Gastrocnemius medialis (tissue), 4 donors: ENCODE measurements at regions not wholly inside any gene's neighbourhood (a gene's known extent, or its start where the extent isn't known, plus 50 kb on each side); places are given as distances from the start of the nearest gene placed in this dataset.

Experiments used
- ATAC-seq, 2 donors: fragments of 150-250 bp; one replicate each; pipeline ENCODE4 v1.9.1; 2016
- DNase-seq, 2 donors: peaks; one replicate each; pipeline ENCODE4 v3.0.0-alpha.2; 2019
- H3K27ac ChIP-seq, 4 donors: fragments of 200-600 bp; sonication (generic); 1 replicate in 1 of 4; 2 replicates in 3 of 4; pipeline ENCODE4 v1.5.1; 2016 to 2018; ENCODE audit warnings: mild to moderate bottlenecking in 2 of 4, moderate library complexity in 1 of 4
- H3K27me3 ChIP-seq, 3 donors: fragments of 200-600 bp; sonication (generic) in 2 of 3; 1 replicate in 1 of 3; 2 replicates in 2 of 3; pipeline versions ENCODE4 v1.5.1 to v1.6.0; 2016 to 2019; ENCODE audit warnings: mild to moderate bottlenecking in 1 of 3, moderate library complexity in 1 of 3
- H3K36me3 ChIP-seq, 2 donors: fragments of 200-600 bp; sonication (generic) in 1 of 2; one replicate each; pipeline ENCODE4 v1.5.1; 2017 to 2018
- H3K4me1 ChIP-seq, 2 donors: fragments of 200-600 bp; sonication (generic) in 1 of 2; one replicate each; pipeline ENCODE4 v1.5.1; 2016 to 2017; ENCODE audit warnings: mild to moderate bottlenecking in 2 of 2
- H3K4me3 ChIP-seq, 4 donors: fragments of 200-600 bp; sonication (generic) in 3 of 4; 1 replicate in 1 of 4; 2 replicates in 3 of 4; pipeline ENCODE4 v1.5.1; 2016 to 2019; ENCODE audit warnings: mild to moderate bottlenecking in 2 of 4
- H3K9me3 ChIP-seq, 3 donors: fragments of 200-600 bp; sonication (generic) in 2 of 3; 1 replicate in 1 of 3; 2 replicates in 2 of 3; pipeline ENCODE4 v1.5.1; 2016 to 2019
- POLR2A ChIP-seq, 2 donors: fragments of 450-650 bp; IDR thresholded peaks; one replicate each; pipeline ENCODE4 v1.6.1; 2017; ENCODE audit warnings: antibody characterized with exemption in 2 of 2, mild to moderate bottlenecking in 2 of 2, moderate library complexity in 2 of 2
- in situ Hi-C, 4 donors: fragments of 200-750 bp; cut with MboI; loops; one replicate each; pipeline versions ENCODE4 v1.15.0 to v1.8.0; 2017; ENCODE audit warnings: low sequenced_read_pairs in 4 of 4
- intact Hi-C: fragments of 100-400 bp; cut with DNase I; formaldehyde crosslinking; loops from one replicate; pipeline ENCODE4 v1.15.1; 2023; ENCODE audit warnings: low total_unique reads
- TF ChIP-seq, protein P1 (sequence below), 5 experiments: fragments of 450-650 bp in 3 of 5; fragments of 200-600 bp in 2 of 5; sonication (generic) in 2 of 5; IDR thresholded peaks in 4 of 5; conservative IDR thresholded peaks in 1 of 5; 1 replicate in 4 of 5; 2 replicates in 1 of 5; pipeline ENCODE4 v1.5.1; 2016 to 2019; ENCODE audit warnings: antibody characterized with exemption in 5 of 5, mild to moderate bottlenecking in 3 of 5, moderate library complexity in 3 of 5

DNA sequence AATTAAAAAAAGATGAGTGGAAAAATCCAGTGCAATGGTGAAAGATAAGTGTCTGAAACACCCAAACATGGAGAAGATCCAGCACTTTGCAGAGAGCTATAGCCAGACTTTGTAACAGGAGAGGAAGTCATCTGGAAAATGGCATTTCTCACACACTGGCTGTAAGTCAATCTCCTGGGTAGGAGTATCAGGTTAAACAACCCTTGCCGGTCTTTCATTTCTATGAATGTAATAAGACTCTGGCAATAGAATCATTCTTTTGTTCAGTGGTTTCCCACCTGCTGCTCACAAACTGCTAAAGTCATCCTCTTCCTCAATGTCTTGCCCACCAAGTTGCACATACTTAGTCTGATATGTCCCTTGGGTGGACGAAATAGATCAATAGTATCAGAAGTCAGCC, 94.0 kb upstream of the ATP8A1 start:
- intact Hi-C loops: loop anchor here (1.0 kb wide), 1 partner anchor 183 kb away; no protein-coding TSS in a partner anchor
- Histone ChIP-seq H3K27ac (no peak overlapping the region), H3K36me3 (no peaks in the 10 kb centered on the region), H3K9me3 (no peaks in the 10 kb centered on the region), H3K4me1 (no peaks in the 10 kb centered on the region), H3K27me3 (no peaks in the 10 kb centered on the region), H3K4me3 (no peak overlapping the region)
- TF ChIP-seq POLR2A (IDR thresholded peaks at IDR 0.05): no peak
- TF ChIP-seq, protein P1, sequence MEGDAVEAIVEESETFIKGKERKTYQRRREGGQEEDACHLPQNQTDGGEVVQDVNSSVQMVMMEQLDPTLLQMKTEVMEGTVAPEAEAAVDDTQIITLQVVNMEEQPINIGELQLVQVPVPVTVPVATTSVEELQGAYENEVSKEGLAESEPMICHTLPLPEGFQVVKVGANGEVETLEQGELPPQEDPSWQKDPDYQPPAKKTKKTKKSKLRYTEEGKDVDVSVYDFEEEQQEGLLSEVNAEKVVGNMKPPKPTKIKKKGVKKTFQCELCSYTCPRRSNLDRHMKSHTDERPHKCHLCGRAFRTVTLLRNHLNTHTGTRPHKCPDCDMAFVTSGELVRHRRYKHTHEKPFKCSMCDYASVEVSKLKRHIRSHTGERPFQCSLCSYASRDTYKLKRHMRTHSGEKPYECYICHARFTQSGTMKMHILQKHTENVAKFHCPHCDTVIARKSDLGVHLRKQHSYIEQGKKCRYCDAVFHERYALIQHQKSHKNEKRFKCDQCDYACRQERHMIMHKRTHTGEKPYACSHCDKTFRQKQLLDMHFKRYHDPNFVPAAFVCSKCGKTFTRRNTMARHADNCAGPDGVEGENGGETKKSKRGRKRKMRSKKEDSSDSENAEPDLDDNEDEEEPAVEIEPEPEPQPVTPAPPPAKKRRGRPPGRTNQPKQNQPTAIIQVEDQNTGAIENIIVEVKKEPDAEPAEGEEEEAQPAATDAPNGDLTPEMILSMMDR (IDR thresholded peaks at IDR 0.05 in 4 of 5, conservative IDR thresholded peaks at IDR 0.05 in 1 of 5): no peak
- no peak for ATAC-seq
- DNase-seq: no peak
- in situ Hi-C loops: loop anchor here in 1 of 4 donors (10.0 kb wide), 1 partner anchor 186 kb away; no protein-coding TSS in a partner anchor

DNA sequence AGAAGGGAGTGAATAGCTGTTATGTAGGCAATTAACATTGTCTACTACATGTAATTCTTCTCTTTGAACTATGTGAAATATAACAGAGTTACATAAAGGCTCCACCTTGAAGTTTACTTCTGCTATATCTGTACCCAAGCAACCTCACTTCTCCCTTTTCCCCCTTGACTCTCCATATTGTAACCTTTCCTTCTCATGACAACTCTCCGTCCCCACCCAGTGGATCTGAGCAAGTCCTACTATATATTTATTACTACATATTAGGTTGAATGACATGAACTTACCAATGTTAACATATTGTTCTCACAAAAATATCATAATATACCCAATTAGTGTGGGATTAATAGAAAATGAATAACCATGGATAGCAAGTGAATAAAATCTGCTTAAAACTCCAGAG, 93.2 kb upstream of the ATP8A1 start:
- TF ChIP-seq, protein P1 (IDR thresholded peaks at IDR 0.05 in 4 of 5, conservative IDR thresholded peaks at IDR 0.05 in 1 of 5): peak in 3 of 5 experiments; percentile 5 to 39 (median 21)
- no peak for TF ChIP-seq POLR2A (IDR thresholded peaks at IDR 0.05)
- intact Hi-C loops (loop anchor here (1.0 kb wide), 1 partner anchor 182 kb away; no protein-coding TSS in a partner anchor), in situ Hi-C loops (loop anchor here in 1 of 4 donors (10.0 kb wide), 1 partner anchor 185 kb away; no protein-coding TSS in a partner anchor)
- H3K27me3 ChIP-seq: no peaks in the 10 kb centered on the region
- H3K4me1 ChIP-seq: no peaks in the 10 kb centered on the region
- H3K4me3 ChIP-seq: no peak overlapping the region
- no peak overlapping the region for H3K27ac ChIP-seq
- ATAC-seq (peak; percentile 64 to 69), DNase-seq (no peak)
- H3K36me3 ChIP-seq: no peaks in the 10 kb centered on the region
- H3K9me3 ChIP-seq: no peaks in the 10 kb centered on the region

DNA sequence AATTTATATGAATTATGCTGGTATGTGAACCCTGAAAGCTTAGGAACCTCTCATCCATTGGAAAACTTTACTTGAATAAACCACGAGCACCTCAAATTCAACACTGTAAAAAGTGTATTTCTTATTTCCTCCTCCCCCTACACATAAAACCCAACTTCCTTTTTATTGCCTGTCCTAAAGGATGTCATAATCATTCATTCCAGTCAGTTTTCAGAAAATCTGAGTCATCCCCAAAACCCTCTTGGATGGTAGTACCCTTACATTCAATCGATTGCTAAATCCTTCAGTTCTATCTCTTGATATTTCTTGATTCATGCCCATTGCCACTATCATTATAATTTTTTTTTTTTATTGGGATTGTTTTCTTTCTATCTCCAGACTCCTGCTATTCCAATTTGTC, 91.1 kb upstream of the ATP8A1 start:
- Histone ChIP-seq H3K36me3 (no peaks in the 10 kb centered on the region), H3K9me3 (no peaks in the 10 kb centered on the region), H3K27ac (no peak overlapping the region), H3K4me3 (no peak overlapping the region), H3K27me3 (no peaks in the 10 kb centered on the region), H3K4me1 (no peaks in the 10 kb centered on the region)
- ATAC-seq (no peak), DNase-seq (no peak)
- TF ChIP-seq, protein P1 (IDR thresholded peaks at IDR 0.05 in 4 of 5, conservative IDR thresholded peaks at IDR 0.05 in 1 of 5): no peak
- TF ChIP-seq POLR2A (IDR thresholded peaks at IDR 0.05): no peak
- intact Hi-C loops: no loop called here
- in situ Hi-C loops: no loop called here

DNA sequence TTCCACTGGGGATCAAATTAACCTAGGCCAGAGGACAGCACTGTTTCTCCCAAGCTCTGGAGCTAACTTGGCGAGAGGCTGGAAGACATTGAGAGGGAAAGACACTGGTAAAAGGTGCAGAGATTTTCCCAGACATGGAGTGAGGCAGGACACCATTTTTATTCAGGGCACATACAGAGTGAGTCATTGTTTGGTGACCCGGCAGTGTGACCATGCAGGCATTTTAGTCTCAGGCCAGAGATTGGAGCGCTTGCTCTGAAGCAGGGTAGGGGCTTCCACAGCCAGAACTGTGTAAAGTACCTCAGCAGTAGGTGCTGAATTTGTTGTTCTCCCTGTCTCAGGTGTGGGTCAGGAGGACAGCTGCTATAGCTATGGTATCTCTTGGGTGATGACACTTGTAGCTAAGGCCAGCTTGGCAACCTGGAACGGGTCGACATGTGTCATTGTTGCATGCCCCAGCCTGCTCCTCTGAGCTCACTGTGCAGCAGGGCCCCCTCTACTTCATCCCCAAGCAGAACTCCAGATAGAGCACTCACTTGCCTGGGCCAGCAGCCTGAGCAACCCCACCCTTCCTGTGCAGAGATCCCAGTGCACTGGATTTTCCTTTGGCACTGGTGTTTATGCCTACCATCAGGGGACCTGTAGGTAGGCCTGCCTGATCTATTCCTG, 79.8 kb upstream of the ATP8A1 start:
- no peaks in the 10 kb centered on the region for H3K4me1 ChIP-seq
- in situ Hi-C loops: no loop called here
- ATAC-seq (no peak), DNase-seq (no peak)
- no peak overlapping the region for H3K4me3 ChIP-seq
- peaks cover 0 to 7% (median 0%) of the 10 kb centered on the region in 3 donors for H3K9me3 ChIP-seq
- no peak for TF ChIP-seq POLR2A (IDR thresholded peaks at IDR 0.05)
- TF ChIP-seq, protein P1 (IDR thresholded peaks at IDR 0.05 in 4 of 5, conservative IDR thresholded peaks at IDR 0.05 in 1 of 5): no peak
- intact Hi-C loops: no loop called here
- no peaks in the 10 kb centered on the region for H3K36me3 ChIP-seq
- H3K27me3 ChIP-seq: no peaks in the 10 kb centered on the region
- no peak overlapping the region for H3K27ac ChIP-seq
